HEK293 (cell line): ENCODE measurements at regions not wholly inside any gene's neighbourhood (a gene's known extent, or its start where the extent isn't known, plus 50 kb on each side); places are given as distances from the start of the nearest gene placed in this dataset.

ENCODE experiments used
- CTCF ChIA-PET: fragments of 350-600 bp; formaldehyde crosslinking; extraction: SDS; loops from one replicate; lab custom pipeline; 2021; ENCODE audit warnings: antibody characterized with exemption; lab: Yijun Ruan, JAX
- POLR2A ChIA-PET: fragments of 300-600 bp; formaldehyde crosslinking; extraction: SDS; loops from one replicate; lab custom pipeline; 2020; ENCODE audit warnings: antibody characterized with exemption, inconsistent platforms; lab: Yijun Ruan, JAX
- H3K27ac ChIP-seq: fragments of 200-500 bp; sonication (Bioruptor generic); 2 replicates; pipeline ENCODE4 v1.5.1; 2014; ENCODE audit warnings: low read depth, low read length, control low read depth, inconsistent platforms; ENCODE audit errors: extremely low read depth
- H3K36me3 ChIP-seq, 2 experiments: fragments of 200-500 bp in 1 of 2; sonication (Bioruptor generic) in 1 of 2; 1 replicate in 1 of 2; 2 replicates in 1 of 2; pipeline ENCODE4 v1.5.1; 2014 to 2017; ENCODE audit warnings: inconsistent platforms in 2 of 2, low read length in 2 of 2; ENCODE audit not compliant: control insufficient read depth in 2 of 2, insufficient read depth in 1 of 2
- H3K4me1 ChIP-seq: fragments of 200-500 bp; sonication (Bioruptor generic); 2 replicates; pipeline ENCODE4 v1.5.1; 2014; ENCODE audit warnings: mild to moderate bottlenecking, low read length, inconsistent platforms; ENCODE audit not compliant: control insufficient read depth, insufficient read depth
- H3K4me3 ChIP-seq: 2 replicates; pipeline ENCODE4 v1.5.1; 2011; ENCODE audit warnings: low read depth, mild to moderate bottlenecking, control low read depth, low read length, moderate library complexity
- H3K9me3 ChIP-seq: fragments of 200-500 bp; sonication (Bioruptor generic); 2 replicates; pipeline ENCODE4 v1.5.1; 2014; ENCODE audit warnings: low read depth, low read length, inconsistent platforms; ENCODE audit not compliant: control insufficient read depth, insufficient read depth
- ATF2 ChIP-seq: fragments of 450-650 bp; formaldehyde crosslinking; IDR thresholded peaks from 2 replicates; pipeline ENCODE4 v1.5.1; 2016; ENCODE audit warnings: missing biosample characterization, missing genetic modification characterization, low read depth
- FEZF1 ChIP-seq: fragments of 450-650 bp; formaldehyde crosslinking; IDR thresholded peaks from 2 replicates; pipeline ENCODE4 v1.5.1; 2016; ENCODE audit warnings: missing biosample characterization, missing genetic modification characterization
- KLF10 ChIP-seq: fragments of 450-650 bp; IDR thresholded peaks from 2 replicates; pipeline ENCODE4 v1.5.1; 2018; ENCODE audit warnings: missing biosample characterization, mild to moderate bottlenecking, missing genetic modification characterization
- SETDB1 ChIP-seq: IDR thresholded peaks from one replicate; pipeline ENCODE4 v1.6.1; 2017; ENCODE audit warnings: mild to moderate bottlenecking, low read length, moderate library complexity, mixed read lengths; ENCODE audit not compliant: insufficient read length
- SP3 ChIP-seq: fragments of 450-650 bp; formaldehyde crosslinking; IDR thresholded peaks from 2 replicates; pipeline ENCODE4 v1.5.1; 2016; ENCODE audit warnings: missing biosample characterization, missing genetic modification characterization
- TCF7L2 ChIP-seq: IDR thresholded peaks from 2 replicates; pipeline ENCODE4 v1.6.1; 2011; ENCODE audit warnings: low read depth, mild to moderate bottlenecking, inconsistent platforms, low read length, moderate library complexity, borderline replicate concordance
- YY1 ChIP-seq: fragments of 450-650 bp; formaldehyde crosslinking; IDR thresholded peaks from 2 replicates; pipeline ENCODE4 v1.5.1; 2018; ENCODE audit warnings: missing biosample characterization, missing genetic modification characterization
- ZBTB44 ChIP-seq: fragments of 450-650 bp; IDR thresholded peaks from 2 replicates; pipeline ENCODE4 v1.5.1; 2018; ENCODE audit warnings: missing biosample characterization, mild to moderate bottlenecking, missing genetic modification characterization
- ZBTB6 ChIP-seq: fragments of 450-650 bp; formaldehyde crosslinking; IDR thresholded peaks from 2 replicates; pipeline ENCODE4 v1.5.1; 2017; ENCODE audit warnings: missing biosample characterization, missing genetic modification characterization
- ZNF140 ChIP-seq: fragments of 450-650 bp; formaldehyde crosslinking; IDR thresholded peaks from 2 replicates; pipeline ENCODE4 v1.5.1; 2016; ENCODE audit warnings: missing biosample characterization, missing genetic modification characterization
- ZNF16 ChIP-seq: fragments of 450-650 bp; formaldehyde crosslinking; IDR thresholded peaks from 2 replicates; pipeline ENCODE4 v1.5.1; 2016; ENCODE audit warnings: low read depth, missing biosample characterization, missing genetic modification characterization
- ZNF169 ChIP-seq: fragments of 450-650 bp; formaldehyde crosslinking; IDR thresholded peaks from 2 replicates; pipeline ENCODE4 v1.5.1; 2016; ENCODE audit warnings: missing biosample characterization, missing genetic modification characterization
- ZNF248 ChIP-seq: fragments of 450-650 bp; formaldehyde crosslinking; IDR thresholded peaks from 2 replicates; pipeline ENCODE4 v1.5.1; 2017; ENCODE audit warnings: missing biosample characterization, missing genetic modification characterization
- ZNF292 ChIP-seq: fragments of 450-650 bp; formaldehyde crosslinking; IDR thresholded peaks from 2 replicates; pipeline ENCODE4 v1.5.1; 2016; ENCODE audit warnings: low read depth, missing biosample characterization, missing genetic modification characterization, borderline replicate concordance
- ZNF37A ChIP-seq: fragments of 450-650 bp; IDR thresholded peaks from 2 replicates; pipeline ENCODE4 v1.5.1; 2018; ENCODE audit warnings: missing biosample characterization, missing genetic modification characterization
- ZNF433 ChIP-seq: fragments of 450-650 bp; formaldehyde crosslinking; IDR thresholded peaks from 2 replicates; pipeline ENCODE4 v1.5.1; 2016; ENCODE audit warnings: missing biosample characterization, missing genetic modification characterization, low read depth
- ZNF473 ChIP-seq: fragments of 450-650 bp; formaldehyde crosslinking; IDR thresholded peaks from 2 replicates; pipeline ENCODE4 v1.5.1; 2017; ENCODE audit warnings: missing biosample characterization, missing genetic modification characterization
- ZNF530 ChIP-seq: fragments of 450-650 bp; formaldehyde crosslinking; IDR thresholded peaks from 2 replicates; pipeline ENCODE4 v1.5.1; 2016; ENCODE audit warnings: low read depth, missing biosample characterization, missing genetic modification characterization
- ZNF621 ChIP-seq: fragments of 450-650 bp; formaldehyde crosslinking; IDR thresholded peaks from 2 replicates; pipeline ENCODE4 v1.5.1; 2017; ENCODE audit warnings: missing biosample characterization, missing genetic modification characterization
- ZNF701 ChIP-seq: fragments of 450-650 bp; formaldehyde crosslinking; IDR thresholded peaks from 2 replicates; pipeline ENCODE4 v1.5.1; 2016; ENCODE audit warnings: missing biosample characterization, missing genetic modification characterization
- ZNF707 ChIP-seq: fragments of 450-650 bp; formaldehyde crosslinking; IDR thresholded peaks from 2 replicates; pipeline ENCODE4 v1.5.1; 2016; ENCODE audit warnings: missing biosample characterization, missing genetic modification characterization
- ZNF76 ChIP-seq: fragments of 450-650 bp; formaldehyde crosslinking; IDR thresholded peaks from 2 replicates; pipeline ENCODE4; 2016; ENCODE audit warnings: low read depth, missing biosample characterization, missing genetic modification characterization, borderline replicate concordance
- ZSCAN16 ChIP-seq: fragments of 450-650 bp; formaldehyde crosslinking; IDR thresholded peaks from 2 replicates; pipeline ENCODE4 v1.5.1; 2016; ENCODE audit warnings: missing biosample characterization, missing genetic modification characterization
- ZSCAN23 ChIP-seq: fragments of 450-650 bp; formaldehyde crosslinking; IDR thresholded peaks from 2 replicates; pipeline ENCODE4 v1.5.1; 2016; ENCODE audit warnings: missing biosample characterization, missing genetic modification characterization
- ZSCAN5A ChIP-seq: fragments of 450-650 bp; formaldehyde crosslinking; IDR thresholded peaks from 2 replicates; pipeline ENCODE4 v1.5.1; 2016; ENCODE audit warnings: missing biosample characterization, missing genetic modification characterization
- TF ChIP-seq, protein P1 (sequence below): fragments of 450-650 bp; IDR thresholded peaks from 2 replicates; pipeline ENCODE4 v1.5.1; 2018; ENCODE audit warnings: missing biosample characterization, missing genetic modification characterization

DNA sequence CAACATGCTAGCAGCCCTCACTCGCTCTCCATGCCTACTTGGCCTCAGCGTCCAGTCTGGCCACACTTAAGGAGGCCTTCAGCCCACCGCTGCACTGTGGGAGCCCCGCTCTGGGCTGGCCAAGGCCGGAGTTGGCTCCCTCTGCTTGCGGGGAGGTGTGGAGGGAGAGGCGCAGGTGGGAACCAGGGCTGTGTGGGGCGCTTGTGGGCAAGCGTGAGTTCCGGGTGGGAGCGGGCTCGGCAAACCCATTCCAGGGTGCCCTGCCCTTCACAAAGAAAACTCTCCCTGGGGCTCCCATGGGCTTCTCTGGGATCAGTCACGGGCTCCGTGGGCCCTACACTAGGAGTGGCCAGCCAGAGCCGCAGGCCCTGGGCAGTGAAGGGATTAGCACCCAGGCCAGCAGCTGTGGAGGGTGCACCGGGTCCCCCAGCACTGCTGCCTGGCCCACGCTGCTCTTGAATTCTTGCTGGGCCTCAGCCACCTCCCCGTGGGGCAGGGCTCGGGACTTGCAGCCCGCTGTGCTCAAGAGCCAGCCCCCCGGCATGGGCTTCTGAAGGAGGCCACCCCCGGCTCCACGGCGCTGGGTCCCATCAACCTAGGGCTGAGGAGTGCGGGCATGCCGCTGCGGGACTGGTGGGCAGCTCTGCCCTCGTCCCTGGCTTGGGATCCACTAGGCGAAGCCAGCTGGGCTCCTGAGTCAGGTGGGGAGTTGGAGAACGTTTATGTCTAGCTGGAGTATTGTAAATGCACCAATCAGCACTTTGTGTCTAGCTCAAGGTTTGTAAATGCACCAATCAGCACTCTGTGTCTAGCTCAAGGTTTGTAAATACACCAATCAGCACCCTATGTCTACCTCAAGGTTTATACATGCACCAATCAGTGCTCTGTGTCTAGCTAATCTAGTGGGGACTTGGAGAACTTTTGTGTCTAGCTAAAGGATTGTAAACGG lies 273.6 kb upstream of the SULF2 start:
- Histone ChIP-seq H3K27ac (no peak overlapping the region), H3K4me1 (no peaks in the 10 kb centered on the region), H3K36me3 (no peaks in the 10 kb centered on the region), H3K4me3 (no peak overlapping the region), H3K9me3 (no peaks in the 10 kb centered on the region)
- POLR2A ChIA-PET, result no interaction called here
- CTCF ChIA-PET, result no interaction called here
- no peak for TF ChIP-seq ZNF169 (tag by site-specific recombination)
- peak; percentile 13 for TF ChIP-seq SETDB1
- no peak for TF ChIP-seq ZBTB44 (tag by site-specific recombination)
- no peak for TF ChIP-seq FEZF1
- no peak for TF ChIP-seq ATF2 (tag by site-specific recombination)
- no peak for TF ChIP-seq ZSCAN16 (tag by site-specific recombination)
- TF ChIP-seq, protein P1, sequence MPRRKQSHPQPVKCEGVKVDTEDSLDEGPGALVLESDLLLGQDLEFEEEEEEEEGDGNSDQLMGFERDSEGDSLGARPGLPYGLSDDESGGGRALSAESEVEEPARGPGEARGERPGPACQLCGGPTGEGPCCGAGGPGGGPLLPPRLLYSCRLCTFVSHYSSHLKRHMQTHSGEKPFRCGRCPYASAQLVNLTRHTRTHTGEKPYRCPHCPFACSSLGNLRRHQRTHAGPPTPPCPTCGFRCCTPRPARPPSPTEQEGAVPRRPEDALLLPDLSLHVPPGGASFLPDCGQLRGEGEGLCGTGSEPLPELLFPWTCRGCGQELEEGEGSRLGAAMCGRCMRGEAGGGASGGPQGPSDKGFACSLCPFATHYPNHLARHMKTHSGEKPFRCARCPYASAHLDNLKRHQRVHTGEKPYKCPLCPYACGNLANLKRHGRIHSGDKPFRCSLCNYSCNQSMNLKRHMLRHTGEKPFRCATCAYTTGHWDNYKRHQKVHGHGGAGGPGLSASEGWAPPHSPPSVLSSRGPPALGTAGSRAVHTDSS (tag by site-specific recombination), result no peak
- TF ChIP-seq ZNF433 (tag by site-specific recombination), result no peak

DNA sequence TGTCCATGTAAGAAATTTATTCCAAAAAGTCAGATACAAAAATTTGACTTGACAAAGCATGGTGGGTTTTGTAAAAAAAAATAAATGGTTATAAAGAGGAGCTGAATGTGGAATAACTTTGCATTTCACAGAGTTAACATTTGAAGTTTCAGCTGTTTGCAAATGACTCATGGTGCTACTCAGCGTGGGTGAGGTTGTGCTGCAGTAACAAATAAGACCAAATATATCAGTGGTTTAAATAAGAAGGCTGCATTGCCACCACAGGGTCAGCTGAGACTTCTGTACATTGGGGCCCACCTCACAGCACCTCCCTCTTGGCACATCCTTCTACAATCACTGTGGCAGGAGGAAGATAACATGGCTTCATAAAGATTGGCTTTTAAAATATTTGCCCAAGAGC lies 272.5 kb upstream of the SULF2 start:
- Histone ChIP-seq H3K9me3 (no peaks in the 10 kb centered on the region), H3K27ac (no peak overlapping the region), H3K4me3 (no peak overlapping the region), H3K36me3 (no peaks in the 10 kb centered on the region), H3K4me1 (no peaks in the 10 kb centered on the region)
- TF ChIP-seq ZNF473 (tag by site-specific recombination) (no peak), TCF7L2 (no peak), ZSCAN23 (tag by site-specific recombination) (no peak), ZNF76 (tag by site-specific recombination) (no peak), ZNF707 (no peak), ZNF140 (tag by site-specific recombination) (no peak), ZNF701 (tag by site-specific recombination) (no peak), ZNF16 (tag by site-specific recombination) (no peak), ZNF530 (no peak), YY1 (tag by site-specific recombination) (no peak), ZNF292 (tag by site-specific recombination) (no peak), ZSCAN5A (tag by site-specific recombination) (no peak), KLF10 (tag by site-specific recombination) (no peak), ZBTB6 (tag by site-specific recombination) (no peak), ZNF248 (tag by site-specific recombination) (no peak), SP3 (tag by site-specific recombination) (no peak), ZNF621 (tag by site-specific recombination) (no peak), ZNF37A (tag by site-specific recombination) (no peak)
- ChIA-PET CTCF (no interaction called here), POLR2A (no interaction called here)
